Ishikawa (cell line): ENCODE measurements at regions not wholly inside any gene's neighbourhood (a gene's known extent, or its start where the extent isn't known, plus 50 kb on each side); places are given as distances from the start of the nearest gene placed in this dataset.

Experiments
- CEBPB ChIP-seq: IDR thresholded peaks from 2 replicates; pipeline ENCODE4 v1.6.1; 2012
- CREB1 ChIP-seq: IDR thresholded peaks from 2 replicates; pipeline ENCODE4 v1.6.1; 2012; ENCODE audit warnings: low read depth
- EGR1 ChIP-seq: IDR thresholded peaks from 2 replicates; pipeline ENCODE4 v1.6.1; 2012
- EP300 ChIP-seq: IDR thresholded peaks from 2 replicates; pipeline ENCODE4 v1.6.1; 2012; ENCODE audit warnings: borderline replicate concordance
- FOXM1 ChIP-seq: IDR thresholded peaks from 2 replicates; pipeline ENCODE4 v1.6.1; 2012; ENCODE audit warnings: low read depth, borderline replicate concordance
- MAX ChIP-seq: IDR thresholded peaks from 2 replicates; pipeline ENCODE4 v1.6.1; 2012
- NFIC ChIP-seq: IDR thresholded peaks from 2 replicates; pipeline ENCODE4 v1.6.1; 2012
- RAD21 ChIP-seq: IDR thresholded peaks from 2 replicates; pipeline ENCODE4 v1.6.1; 2012; ENCODE audit warnings: low read depth
- TAF1 ChIP-seq: IDR thresholded peaks from 2 replicates; pipeline ENCODE4 v1.6.1; 2012; ENCODE audit warnings: low read depth, mild to moderate bottlenecking
- TCF12 ChIP-seq: IDR thresholded peaks from 2 replicates; pipeline ENCODE4 v1.6.1; 2012; ENCODE audit warnings: low read depth
- TEAD4 ChIP-seq: IDR thresholded peaks from 2 replicates; pipeline ENCODE4 v1.6.1; 2012
- USF1 ChIP-seq: IDR thresholded peaks from 2 replicates; pipeline ENCODE4 v1.6.1; 2012
- YY1 ChIP-seq: IDR thresholded peaks from 2 replicates; pipeline ENCODE4 v1.6.1; 2012; ENCODE audit warnings: low read depth
- ZBTB7A ChIP-seq: IDR thresholded peaks from 2 replicates; pipeline ENCODE4 v1.6.1; 2012; ENCODE audit warnings: low read depth
- TF ChIP-seq, protein P1 (sequence below): IDR thresholded peaks from 2 replicates; pipeline ENCODE4 v1.6.1; 2012; ENCODE audit warnings: low read depth, mild to moderate bottlenecking

DNA sequence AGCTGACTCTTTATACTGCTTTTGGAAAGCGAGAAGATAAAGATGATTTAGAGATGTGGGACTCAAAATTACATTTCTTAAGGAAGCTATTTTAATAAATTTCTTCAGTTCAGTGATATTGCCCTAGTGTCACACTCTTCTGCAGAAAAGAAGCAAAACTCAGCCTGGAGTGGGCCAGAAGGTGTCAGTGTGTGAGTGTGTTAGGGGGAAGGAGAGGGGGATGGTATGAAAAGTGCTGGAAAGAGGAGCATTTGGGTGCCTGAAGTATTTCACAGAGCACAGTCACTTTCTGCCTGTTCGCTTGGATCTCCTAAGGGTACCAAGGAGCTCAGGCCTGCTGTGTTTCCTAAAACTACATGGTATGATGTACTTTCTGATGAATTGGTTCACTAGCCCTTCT, 84.5 kb upstream of the FRY start:
- no peak for TF ChIP-seq FOXM1
- TF ChIP-seq CREB1, result no peak
- TF ChIP-seq YY1, result no peak
- no peak for TF ChIP-seq TCF12
- no peak for TF ChIP-seq USF1
- TF ChIP-seq, protein P1, sequence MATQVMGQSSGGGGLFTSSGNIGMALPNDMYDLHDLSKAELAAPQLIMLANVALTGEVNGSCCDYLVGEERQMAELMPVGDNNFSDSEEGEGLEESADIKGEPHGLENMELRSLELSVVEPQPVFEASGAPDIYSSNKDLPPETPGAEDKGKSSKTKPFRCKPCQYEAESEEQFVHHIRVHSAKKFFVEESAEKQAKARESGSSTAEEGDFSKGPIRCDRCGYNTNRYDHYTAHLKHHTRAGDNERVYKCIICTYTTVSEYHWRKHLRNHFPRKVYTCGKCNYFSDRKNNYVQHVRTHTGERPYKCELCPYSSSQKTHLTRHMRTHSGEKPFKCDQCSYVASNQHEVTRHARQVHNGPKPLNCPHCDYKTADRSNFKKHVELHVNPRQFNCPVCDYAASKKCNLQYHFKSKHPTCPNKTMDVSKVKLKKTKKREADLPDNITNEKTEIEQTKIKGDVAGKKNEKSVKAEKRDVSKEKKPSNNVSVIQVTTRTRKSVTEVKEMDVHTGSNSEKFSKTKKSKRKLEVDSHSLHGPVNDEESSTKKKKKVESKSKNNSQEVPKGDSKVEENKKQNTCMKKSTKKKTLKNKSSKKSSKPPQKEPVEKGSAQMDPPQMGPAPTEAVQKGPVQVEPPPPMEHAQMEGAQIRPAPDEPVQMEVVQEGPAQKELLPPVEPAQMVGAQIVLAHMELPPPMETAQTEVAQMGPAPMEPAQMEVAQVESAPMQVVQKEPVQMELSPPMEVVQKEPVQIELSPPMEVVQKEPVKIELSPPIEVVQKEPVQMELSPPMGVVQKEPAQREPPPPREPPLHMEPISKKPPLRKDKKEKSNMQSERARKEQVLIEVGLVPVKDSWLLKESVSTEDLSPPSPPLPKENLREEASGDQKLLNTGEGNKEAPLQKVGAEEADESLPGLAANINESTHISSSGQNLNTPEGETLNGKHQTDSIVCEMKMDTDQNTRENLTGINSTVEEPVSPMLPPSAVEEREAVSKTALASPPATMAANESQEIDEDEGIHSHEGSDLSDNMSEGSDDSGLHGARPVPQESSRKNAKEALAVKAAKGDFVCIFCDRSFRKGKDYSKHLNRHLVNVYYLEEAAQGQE, result no peak
- no peak for TF ChIP-seq TAF1

- TF ChIP-seq EP300, result no peak
- TF ChIP-seq EGR1, result no peak
- TF ChIP-seq FOXM1, result no peak
- TF ChIP-seq USF1, result no peak
- no peak for TF ChIP-seq CEBPB
- no peak for TF ChIP-seq NFIC
These were observed 84.1 kb upstream of the FRY start for GRCh38 chr13:31947506-31947905.

DNA sequence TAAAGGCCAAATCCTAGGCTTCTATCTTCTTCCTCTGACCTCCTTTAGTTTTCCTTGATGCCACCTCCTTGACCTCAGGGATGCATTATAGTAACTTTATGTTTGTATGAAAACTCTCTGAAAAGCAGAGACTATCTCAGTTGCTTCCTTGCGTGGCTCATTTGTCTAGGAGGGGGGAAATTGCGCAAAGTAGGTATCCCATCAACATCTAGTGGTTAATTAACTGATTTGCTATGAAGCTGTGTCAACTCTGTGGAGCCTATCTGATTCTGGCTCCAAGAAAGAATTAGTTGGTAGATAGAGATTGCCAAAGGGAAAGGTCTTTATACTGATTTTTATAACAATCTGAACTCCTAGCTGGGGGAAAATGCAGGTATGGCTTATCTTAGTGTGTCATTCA, 82.1 kb upstream of the FRY start:
- TF ChIP-seq, protein P1, result no peak
- no peak for TF ChIP-seq EP300
- TF ChIP-seq FOXM1, result no peak
- TF ChIP-seq MAX, result no peak
- TF ChIP-seq ZBTB7A, result no peak
- no peak for TF ChIP-seq USF1
- no peak for TF ChIP-seq RAD21
- TF ChIP-seq CREB1, result no peak
- no peak for TF ChIP-seq TCF12
- no peak for TF ChIP-seq NFIC
- no peak for TF ChIP-seq EGR1
- no peak for TF ChIP-seq CEBPB

DNA sequence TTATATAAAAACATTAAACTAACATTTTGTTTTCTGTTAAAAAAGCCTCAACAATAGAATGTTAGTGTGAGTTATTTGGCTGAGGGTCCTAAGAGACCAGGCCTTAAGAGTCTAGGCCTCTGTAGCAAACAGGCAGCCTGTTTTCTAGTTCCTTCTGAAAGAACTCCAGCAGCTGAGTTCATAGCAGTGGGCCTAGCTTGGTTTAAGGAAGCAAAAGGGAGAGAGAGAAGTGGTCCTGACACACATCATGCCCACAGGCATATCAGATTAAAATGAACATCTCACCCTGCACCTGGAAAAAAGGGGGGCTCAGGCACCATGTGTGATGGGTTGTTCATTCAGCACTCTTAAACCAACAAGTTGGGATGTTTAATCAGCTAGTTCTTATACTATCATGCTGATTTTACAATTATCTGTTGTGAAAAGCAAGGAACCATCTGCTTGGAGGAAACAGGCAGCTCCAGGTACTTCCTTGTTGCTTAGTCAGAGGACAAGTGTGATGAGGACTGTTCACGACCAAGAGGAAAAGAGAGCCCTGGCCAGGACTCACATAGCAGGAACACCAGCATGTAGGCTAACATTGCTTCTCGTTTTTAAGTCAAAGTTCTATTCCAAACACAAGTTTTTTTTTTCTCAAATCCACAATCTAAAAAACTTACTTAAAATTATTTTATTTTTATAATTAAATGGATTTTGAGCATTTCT, 81.3 kb upstream of the FRY start:
- TF ChIP-seq NFIC (no peak), CREB1 (no peak), YY1 (no peak), TCF12 (no peak), EP300 (no peak), RAD21 (no peak), EGR1 (no peak), USF1 (no peak), ZBTB7A (no peak), FOXM1 (no peak)

GRCh38 chr13:31951215-31951678, 80.3 kb upstream of the FRY start:
- no peak for TF ChIP-seq RAD21
- TF ChIP-seq EGR1, result no peak
- no peak for TF ChIP-seq MAX
- TF ChIP-seq TAF1, result no peak
- TF ChIP-seq, protein P1, result no peak
- no peak for TF ChIP-seq TCF12
- no peak for TF ChIP-seq EP300
- TF ChIP-seq YY1, result no peak
- TF ChIP-seq CEBPB, result no peak
- TF ChIP-seq CREB1, result no peak
- TF ChIP-seq ZBTB7A, result no peak
- TF ChIP-seq TEAD4, result no peak
- TF ChIP-seq FOXM1, result no peak
- no peak for TF ChIP-seq USF1
- no peak for TF ChIP-seq NFIC
